IPS-20b (cell line): ENCODE measurements at regions not wholly inside any gene's neighbourhood (a gene's known extent, or its start where the extent isn't known, plus 50 kb on each side); places are given as distances from the start of the nearest gene placed in this dataset.
"Not testable (repeated sequence)": the region's sequence is repeated elsewhere in the genome, so short reads cannot be mapped to it uniquely, and the experiment has no call there.

ENCODE experiments used
- H3K27ac ChIP-seq: one replicate; pipeline ENCODE4 v1.5.1; 2013; ENCODE audit warnings: low read length
- H3K27me3 ChIP-seq: 2 replicates; pipeline ENCODE4 v1.6.1; 2013; ENCODE audit warnings: mild to moderate bottlenecking, low read length, inconsistent platforms; ENCODE audit not compliant: insufficient read depth
- H3K36me3 ChIP-seq: 2 replicates; pipeline ENCODE4 v1.6.1; 2013; ENCODE audit warnings: low read depth, mild to moderate bottlenecking, inconsistent platforms, low read length, moderate library complexity; ENCODE audit not compliant: insufficient read depth
- H3K4me1 ChIP-seq: 2 replicates; pipeline ENCODE4 v1.6.1; 2013; ENCODE audit warnings: mild to moderate bottlenecking, control low read depth, inconsistent platforms, low read length, moderate library complexity; ENCODE audit not compliant: insufficient read depth
- H3K4me3 ChIP-seq: 2 replicates; pipeline ENCODE4 v1.5.1; 2013; ENCODE audit warnings: mild to moderate bottlenecking, low read length, inconsistent platforms
- H3K9ac ChIP-seq: 2 replicates; pipeline ENCODE4 v1.6.1; 2013; ENCODE audit warnings: low read depth, mild to moderate bottlenecking, inconsistent platforms, low read length, moderate library complexity
- H3K9me3 ChIP-seq: 2 replicates; pipeline ENCODE4 v1.6.1; 2013; ENCODE audit warnings: mild to moderate bottlenecking, low read depth, low read length, inconsistent platforms; ENCODE audit not compliant: insufficient read depth

DNA sequence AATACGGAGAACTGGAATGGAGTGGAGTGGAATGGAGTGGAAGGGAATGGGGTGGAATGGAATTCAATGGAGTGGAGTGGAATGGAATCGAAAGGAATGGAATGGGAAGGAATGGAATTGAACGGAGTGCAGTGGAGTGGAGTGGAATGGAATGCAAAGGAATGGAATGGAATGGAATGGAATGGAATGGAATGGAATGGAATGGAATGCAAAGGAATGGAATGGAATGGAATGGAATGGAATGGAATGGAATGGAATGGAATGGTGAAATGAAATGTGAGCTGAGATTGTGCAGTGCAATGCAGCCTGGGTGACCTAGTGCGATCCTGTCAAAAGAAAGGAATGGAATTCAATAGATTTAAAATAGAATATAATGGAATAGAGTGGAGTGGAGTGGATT is 357.3 kb upstream of the WSB1 start:
- H3K27me3 ChIP-seq, H3K36me3 ChIP-seq, H3K4me1 ChIP-seq, H3K4me3 ChIP-seq, H3K9ac ChIP-seq, H3K27ac ChIP-seq: not testable (repeated sequence)
- peaks cover 58% of the 10 kb centered on the region for H3K9me3 ChIP-seq

DNA sequence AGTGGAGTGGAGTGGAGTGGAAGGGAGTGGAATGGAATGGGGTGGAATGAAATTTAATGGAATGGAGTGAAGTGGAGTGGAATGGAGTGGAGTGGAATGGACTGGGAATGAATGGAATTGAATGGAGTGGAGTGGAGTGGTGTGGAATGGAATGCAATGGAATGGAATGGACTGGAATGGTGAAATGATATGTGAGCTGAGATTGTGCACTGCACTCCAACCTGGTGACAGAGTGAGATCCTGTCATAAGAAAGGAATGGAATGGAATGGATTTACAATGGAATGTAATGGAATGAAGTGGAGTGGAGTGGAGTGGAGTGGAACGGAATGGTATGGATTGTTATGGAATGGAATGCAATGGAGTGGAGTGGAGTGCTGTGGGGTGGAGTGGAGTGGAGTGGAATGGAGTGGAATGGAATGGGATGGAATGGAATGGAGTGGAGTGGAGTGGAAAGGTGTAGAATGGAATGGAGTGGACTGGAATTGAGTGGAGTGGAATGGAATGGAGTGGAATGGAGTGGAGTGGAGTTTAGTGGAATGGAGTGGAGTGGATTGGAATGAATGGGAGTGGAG is 356.1 kb upstream of the WSB1 start:
- H3K27ac ChIP-seq, H3K36me3 ChIP-seq, H3K4me1 ChIP-seq, H3K27me3 ChIP-seq, H3K9ac ChIP-seq: not testable (repeated sequence)
- Histone ChIP-seq H3K4me3 (0 out of 2 replicates have a peak overlapping the region, but pooled peaks have one; percentile 14), H3K9me3 (peaks cover 58% of the 10 kb centered on the region)

DNA sequence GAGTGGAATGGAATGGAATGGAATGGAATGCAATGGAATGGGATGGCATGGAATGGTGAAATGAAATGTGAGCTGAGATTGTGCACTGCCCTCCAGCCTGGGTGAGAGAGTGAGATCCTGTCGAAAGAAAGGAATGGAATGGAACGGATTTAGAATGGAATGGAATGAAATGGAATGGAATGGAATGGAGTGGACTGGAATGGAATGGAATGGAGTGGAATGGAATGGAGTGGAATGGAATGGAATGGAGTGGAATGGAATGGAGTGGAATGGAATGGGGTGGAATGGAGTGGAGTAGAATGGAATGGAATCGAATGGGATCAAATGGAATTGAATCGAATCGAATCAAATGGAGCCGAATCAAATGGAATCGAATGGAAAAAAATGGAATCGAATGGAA is 354.2 kb upstream of the WSB1 start:
- not testable (repeated sequence) for H3K27ac ChIP-seq, H3K9ac ChIP-seq, H3K36me3 ChIP-seq, H3K4me1 ChIP-seq, H3K27me3 ChIP-seq, H3K4me3 ChIP-seq
- H3K9me3 ChIP-seq = peaks cover 64% of the 10 kb centered on the region

DNA sequence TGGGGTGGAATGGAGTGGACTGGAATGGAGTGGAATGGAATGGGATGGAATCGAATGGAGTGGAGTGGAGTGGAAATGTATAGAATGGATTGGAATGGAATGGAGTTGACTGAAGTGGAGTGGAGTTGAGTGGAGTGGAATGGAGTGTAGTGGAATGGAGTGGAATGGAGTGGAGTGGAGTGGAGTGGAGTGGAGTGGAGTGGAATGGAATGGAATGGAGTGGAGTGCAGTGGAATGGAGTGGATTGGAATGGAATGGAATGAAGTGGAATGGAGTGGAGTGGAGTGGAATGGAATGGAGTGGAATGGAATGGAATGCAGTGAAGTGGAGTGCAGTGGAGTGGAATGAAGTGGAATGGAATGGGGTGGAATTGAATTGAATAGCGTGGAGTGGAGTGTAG is 353.3 kb upstream of the WSB1 start:
- H3K4me3 ChIP-seq = not testable (repeated sequence)
- H3K9me3 ChIP-seq = peaks cover 72% of the 10 kb centered on the region

DNA sequence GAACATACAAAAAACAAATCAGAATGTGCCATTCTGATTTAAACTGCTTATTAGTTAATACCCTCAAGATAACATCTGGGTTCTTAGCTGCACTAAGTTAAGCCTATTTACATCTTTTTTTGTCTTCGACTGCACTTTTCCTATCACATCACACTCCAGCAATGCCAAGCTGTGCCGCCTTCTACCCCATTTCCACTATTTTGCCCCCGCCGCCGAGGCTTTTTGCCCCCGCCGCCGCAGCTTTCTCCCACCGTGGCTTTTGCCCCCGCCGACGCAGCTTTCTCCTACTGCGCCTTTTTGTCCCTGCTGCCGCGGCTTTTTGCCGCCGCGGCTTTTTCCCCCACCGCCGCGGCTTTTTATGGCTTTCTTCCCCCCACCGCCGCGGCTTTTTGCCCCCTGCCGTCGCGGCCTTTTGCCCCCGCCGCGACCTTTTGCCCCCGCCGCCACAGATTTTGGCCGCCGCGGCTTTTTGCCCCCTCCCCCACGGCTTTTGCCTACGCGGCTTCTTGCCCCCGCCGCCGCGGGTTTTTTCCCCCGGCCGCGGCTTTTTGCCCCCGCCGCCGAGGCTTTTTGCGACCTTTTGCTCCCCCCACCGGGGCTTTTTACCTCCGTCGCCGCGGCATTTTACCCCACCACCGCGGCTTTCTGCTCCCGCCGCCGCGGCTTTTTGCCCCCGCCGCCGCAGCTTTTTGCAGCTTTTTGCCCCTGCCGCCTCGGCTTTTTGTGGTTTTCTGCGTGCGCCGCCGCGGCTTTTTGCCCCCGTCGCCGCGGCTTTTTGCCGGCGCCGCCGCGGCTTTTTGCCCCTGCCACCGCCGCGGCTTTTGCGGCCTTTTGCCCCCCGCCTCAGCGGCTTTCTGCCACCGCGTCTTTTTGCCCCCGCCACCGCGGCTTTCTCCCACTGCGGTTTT is 331.4 kb upstream of the WSB1 start:
- Histone ChIP-seq H3K4me3 (no peak overlapping the region), H3K9me3 (peaks cover 41% of the 10 kb centered on the region), H3K4me1 (no peaks in the 10 kb centered on the region), H3K36me3 (no peaks in the 10 kb centered on the region), H3K9ac (no peak overlapping the region), H3K27ac (no peak overlapping the region), H3K27me3 (peaks cover 11% of the 10 kb centered on the region)

More for the DNA sequence above, 353.3 kb upstream of the WSB1 start:
- H3K36me3 ChIP-seq, H3K27me3 ChIP-seq, H3K4me1 ChIP-seq, H3K9ac ChIP-seq, H3K27ac ChIP-seq: not testable (repeated sequence)

DNA sequence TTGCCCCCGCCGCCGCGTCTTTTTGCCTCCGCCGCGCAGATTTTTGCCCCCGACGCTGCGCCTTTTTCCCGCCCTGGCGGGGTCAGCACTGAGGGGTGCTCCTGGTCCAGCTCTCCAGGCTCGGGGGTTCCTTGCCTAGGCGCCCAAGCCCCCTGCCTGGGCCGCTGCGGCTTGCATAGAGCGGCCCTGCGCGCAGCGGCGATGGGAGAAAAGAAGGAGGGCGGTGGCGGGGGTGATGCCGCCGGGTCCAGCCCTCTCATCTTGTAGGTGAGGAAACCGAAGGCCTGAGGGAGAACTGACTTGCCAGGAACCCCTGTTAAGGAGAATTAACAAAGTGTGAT is 330.8 kb upstream of the WSB1 start:
- H3K9ac ChIP-seq = no peak overlapping the region
- no peak overlapping the region for H3K4me3 ChIP-seq
- H3K36me3 ChIP-seq = no peaks in the 10 kb centered on the region
- H3K27ac ChIP-seq = no peak overlapping the region
- H3K27me3 ChIP-seq = peaks cover 11% of the 10 kb centered on the region
- H3K4me1 ChIP-seq = no peaks in the 10 kb centered on the region
- peaks cover 38% of the 10 kb centered on the region for H3K9me3 ChIP-seq

DNA sequence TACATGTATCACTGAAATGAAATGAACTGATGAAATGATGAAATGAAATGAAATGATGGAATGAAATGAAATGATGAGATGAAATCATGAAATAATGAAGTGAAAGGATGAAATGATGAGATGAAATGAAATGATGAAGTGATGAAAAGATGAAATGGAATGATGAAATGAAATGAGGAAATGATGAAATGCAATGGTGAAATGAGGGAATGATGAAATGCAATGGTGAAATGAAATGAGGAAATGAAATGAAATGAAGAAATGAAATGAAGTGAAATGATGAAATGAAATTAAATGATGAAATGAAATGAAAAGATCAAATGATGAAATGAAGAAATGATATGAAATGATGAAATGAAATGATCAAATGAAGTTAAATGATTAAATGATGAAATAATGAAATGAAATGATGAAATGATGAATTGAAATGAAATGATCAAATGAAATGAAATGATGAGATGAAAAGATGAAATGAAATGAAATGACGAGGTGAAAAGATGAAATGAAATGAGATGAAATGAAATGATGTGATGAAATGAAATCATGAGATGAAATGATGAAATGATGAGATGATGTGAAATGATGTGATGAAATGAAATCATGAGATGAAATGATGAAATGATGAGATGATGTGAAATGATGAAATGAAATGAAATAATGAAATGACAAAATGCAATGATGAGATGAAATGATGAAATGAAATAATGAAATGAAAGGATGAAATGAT is 327.9 kb upstream of the WSB1 start:
- not testable (repeated sequence) for H3K9ac ChIP-seq
- H3K9me3 ChIP-seq = peaks cover 42% of the 10 kb centered on the region
- peaks cover 11% of the 10 kb centered on the region for H3K27me3 ChIP-seq

DNA sequence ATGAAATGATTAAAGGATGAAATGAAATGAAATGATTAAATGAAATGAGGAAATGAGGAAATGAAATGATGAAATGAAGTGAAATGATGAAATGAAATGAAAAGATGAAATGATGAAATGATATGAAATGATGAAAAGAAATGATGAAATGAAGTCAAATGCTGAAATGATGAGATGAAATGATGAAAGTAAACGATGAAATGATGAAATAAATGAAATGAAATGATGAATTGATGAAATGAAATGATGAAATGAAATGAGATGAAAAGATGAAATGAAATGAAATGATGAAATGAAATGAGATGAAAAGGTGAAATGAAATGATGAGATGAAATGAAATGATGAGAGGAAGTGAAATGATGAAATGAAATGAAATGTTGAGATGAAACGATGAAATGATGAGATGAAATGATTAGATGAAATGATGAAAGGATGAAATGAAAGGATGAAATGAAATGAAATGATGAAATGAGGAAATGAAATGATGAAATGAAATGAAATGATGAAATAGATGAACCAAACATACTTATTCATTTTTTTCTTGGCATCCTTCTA is 327.2 kb upstream of the WSB1 start:
- H3K27ac ChIP-seq, H3K36me3 ChIP-seq, H3K9ac ChIP-seq, H3K4me1 ChIP-seq, H3K4me3 ChIP-seq: not testable (repeated sequence)
- Histone ChIP-seq H3K9me3 (peaks cover 40% of the 10 kb centered on the region), H3K27me3 (peaks cover 11% of the 10 kb centered on the region)

More for the DNA sequence above, 327.9 kb upstream of the WSB1 start:
- H3K4me1 ChIP-seq, H3K4me3 ChIP-seq, H3K36me3 ChIP-seq, H3K27ac ChIP-seq: not testable (repeated sequence)

DNA sequence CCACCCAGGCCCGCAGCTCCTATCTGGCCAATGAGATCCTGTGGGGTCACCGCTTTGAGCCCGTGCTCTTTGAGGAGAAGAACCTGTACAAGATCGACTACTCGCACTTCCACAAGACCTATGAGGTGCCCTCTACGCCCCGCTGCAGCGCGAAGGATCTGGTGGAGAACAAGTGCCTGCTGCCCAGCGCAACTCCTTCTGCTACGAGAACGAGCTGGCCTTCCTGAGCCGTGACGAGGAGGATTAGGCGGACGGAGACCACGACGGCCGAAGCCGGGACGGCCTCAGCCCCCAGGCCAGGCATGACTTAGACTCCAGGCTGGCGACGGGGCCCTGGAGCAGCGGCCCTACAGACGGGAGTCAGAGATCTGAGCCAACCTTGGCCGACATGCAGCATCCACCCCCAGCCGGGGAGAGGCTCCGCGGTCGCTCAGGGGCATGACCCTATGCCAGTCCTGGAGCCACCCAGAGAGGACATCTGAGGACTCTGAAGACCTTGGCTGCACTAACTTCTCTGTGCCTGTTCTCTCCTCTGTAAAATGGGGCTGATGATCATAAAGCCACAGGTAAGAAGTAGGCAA is 312.0 kb upstream of the WSB1 start:
- not testable (repeated sequence) for H3K4me1 ChIP-seq, H3K36me3 ChIP-seq, H3K27ac ChIP-seq, H3K27me3 ChIP-seq, H3K9ac ChIP-seq, H3K4me3 ChIP-seq
- peaks cover 62% of the 10 kb centered on the region for H3K9me3 ChIP-seq

DNA sequence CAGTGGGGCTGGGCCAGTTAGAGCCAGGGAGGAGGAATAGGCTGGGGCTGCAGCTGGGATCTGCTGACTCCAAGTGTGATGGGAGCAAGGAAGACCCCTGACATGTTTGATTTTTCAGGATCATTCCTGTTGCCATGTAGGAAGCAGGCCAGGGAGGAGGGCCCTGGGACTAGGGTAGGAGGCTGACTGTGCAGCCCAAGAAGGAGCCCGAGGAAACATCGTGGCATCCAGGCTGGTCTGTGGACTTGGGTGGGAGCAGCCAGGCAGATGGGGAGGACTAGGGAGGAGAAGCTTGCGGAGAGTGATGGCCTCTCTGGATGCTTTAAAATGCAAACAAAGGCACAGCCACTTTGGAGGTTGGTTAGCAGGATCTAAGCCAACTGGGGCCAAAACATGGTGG is 311.4 kb upstream of the WSB1 start:
- not testable (repeated sequence) for H3K9ac ChIP-seq, H3K4me3 ChIP-seq, H3K27me3 ChIP-seq, H3K27ac ChIP-seq, H3K4me1 ChIP-seq, H3K36me3 ChIP-seq
- peaks cover 64% of the 10 kb centered on the region for H3K9me3 ChIP-seq

DNA sequence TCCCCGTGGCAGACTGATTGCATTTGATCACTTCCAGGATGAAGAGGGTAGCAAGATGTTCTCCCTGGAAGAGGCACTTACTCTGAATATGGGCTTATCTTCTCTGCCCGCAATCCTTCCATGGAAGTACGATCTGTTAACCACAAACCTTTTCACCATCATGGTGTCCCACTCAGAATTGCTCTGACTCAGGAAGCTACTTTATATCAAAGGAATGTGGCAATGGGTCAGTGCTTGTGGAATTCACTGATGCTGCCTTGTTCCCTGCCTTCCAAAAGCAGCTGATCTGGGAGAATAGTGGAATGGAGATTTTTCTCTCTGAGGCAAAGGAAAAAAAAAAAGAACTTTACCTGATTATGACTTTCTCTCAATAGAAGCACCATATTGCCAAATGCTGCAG is 306.1 kb upstream of the WSB1 start:
- H3K9me3 ChIP-seq = peaks cover 77% of the 10 kb centered on the region
- not testable (repeated sequence) for H3K9ac ChIP-seq, H3K27ac ChIP-seq, H3K4me1 ChIP-seq, H3K27me3 ChIP-seq, H3K36me3 ChIP-seq, H3K4me3 ChIP-seq
